ENCODE measurements at regions not wholly inside any gene's neighbourhood (a gene's known extent, or its start where the extent isn't known, plus 50 kb on each side); places are given as distances from the start of the nearest gene placed in this dataset.

DNA sequence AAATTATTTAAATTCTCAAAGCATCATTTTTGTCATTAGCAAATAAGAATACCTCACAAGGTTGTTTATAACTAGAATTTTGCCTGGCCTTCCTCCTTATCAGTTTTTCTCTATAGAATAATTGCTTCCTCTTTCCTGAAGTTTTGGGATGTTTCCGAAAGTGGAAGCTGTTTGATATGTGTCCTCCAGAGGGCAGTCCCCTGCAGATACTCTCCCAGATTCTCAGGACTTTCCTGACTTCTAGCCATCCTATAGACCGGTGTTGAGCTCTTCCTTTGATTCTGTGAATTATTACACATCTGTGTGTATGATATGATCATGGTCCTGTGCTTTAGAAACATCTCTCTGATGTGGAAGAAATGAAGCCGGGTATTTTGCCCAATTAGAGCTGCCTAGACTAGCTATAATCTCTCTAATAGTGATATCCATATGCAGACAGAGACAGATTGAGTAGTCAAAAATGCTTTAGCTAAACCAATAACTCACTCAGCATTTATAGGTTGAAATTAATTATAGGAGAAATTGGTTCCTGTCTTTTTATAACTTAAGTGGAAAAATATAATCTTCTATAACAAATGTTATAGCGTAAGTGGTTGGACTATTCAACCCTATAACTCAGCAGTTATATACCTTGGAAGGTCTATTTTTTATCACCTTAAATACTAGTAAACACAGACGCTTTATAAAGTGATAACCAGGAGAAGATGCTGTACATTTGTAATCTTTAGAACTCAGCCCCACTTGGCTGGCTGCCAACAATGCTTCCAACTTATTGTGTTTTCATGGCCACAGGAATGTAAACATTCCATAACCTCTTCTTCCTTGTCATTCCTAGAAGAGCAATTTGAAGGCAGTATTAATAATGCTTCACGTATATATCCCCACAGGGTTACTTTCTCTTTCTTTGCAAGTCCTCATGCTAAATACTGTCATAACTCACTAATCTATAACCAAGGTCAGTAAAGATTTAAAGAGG is 201.0 kb upstream of the RXFP2 start:
- TF ChIP-seq, protein P1, sequence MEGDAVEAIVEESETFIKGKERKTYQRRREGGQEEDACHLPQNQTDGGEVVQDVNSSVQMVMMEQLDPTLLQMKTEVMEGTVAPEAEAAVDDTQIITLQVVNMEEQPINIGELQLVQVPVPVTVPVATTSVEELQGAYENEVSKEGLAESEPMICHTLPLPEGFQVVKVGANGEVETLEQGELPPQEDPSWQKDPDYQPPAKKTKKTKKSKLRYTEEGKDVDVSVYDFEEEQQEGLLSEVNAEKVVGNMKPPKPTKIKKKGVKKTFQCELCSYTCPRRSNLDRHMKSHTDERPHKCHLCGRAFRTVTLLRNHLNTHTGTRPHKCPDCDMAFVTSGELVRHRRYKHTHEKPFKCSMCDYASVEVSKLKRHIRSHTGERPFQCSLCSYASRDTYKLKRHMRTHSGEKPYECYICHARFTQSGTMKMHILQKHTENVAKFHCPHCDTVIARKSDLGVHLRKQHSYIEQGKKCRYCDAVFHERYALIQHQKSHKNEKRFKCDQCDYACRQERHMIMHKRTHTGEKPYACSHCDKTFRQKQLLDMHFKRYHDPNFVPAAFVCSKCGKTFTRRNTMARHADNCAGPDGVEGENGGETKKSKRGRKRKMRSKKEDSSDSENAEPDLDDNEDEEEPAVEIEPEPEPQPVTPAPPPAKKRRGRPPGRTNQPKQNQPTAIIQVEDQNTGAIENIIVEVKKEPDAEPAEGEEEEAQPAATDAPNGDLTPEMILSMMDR (IDR thresholded peaks at IDR 0.05 in 4 of 5, conservative IDR thresholded peaks at IDR 0.05 in 1 of 5) = peak in 1 of 5 experiments; percentile 28
- no peak for TF ChIP-seq POLR2A (IDR thresholded peaks at IDR 0.05)
